WTC11 (cell line): ENCODE measurements at regions not wholly inside any gene's neighbourhood (a gene's known extent, or its start where the extent isn't known, plus 50 kb on each side); places are given as distances from the start of the nearest gene placed in this dataset.
"Not testable (repeated sequence)": the region's sequence is repeated elsewhere in the genome, so short reads cannot be mapped to it uniquely, and the experiment has no call there.

Experiments used
- ATAC-seq: fragments of 200-7000 bp; cut with Tn5 transposase; 2 replicates; pipeline ENCODE4 v1.10.0; 2021; ENCODE audit warnings: mild to moderate bottlenecking, moderate library complexity
- CTCF ChIA-PET: fragments of 300-600 bp; sonication (Branson Sonifier 250); formaldehyde crosslinking; loops from one replicate; lab custom pipeline; 2021; ENCODE audit warnings: antibody characterized with exemption; lab: Charles Lee
- POLR2A ChIA-PET: fragments of 350-600 bp; sonication (Branson Sonifier 250); formaldehyde crosslinking; loops from one replicate; lab custom pipeline; 2021; ENCODE audit warnings: antibody characterized with exemption; lab: Charles Lee
- DNase-seq: peaks from one replicate; pipeline ENCODE4 v3.0.0; 2021; ENCODE audit warnings: low spot score
- H3K27ac Mint-ChIP-seq: 2 replicates; pipeline ENCODE4 v1.8.0; 2021; ENCODE audit warnings: mixed read lengths
- H3K27me3 Mint-ChIP-seq: 2 replicates; pipeline ENCODE4 v1.8.0; 2021; ENCODE audit warnings: low read depth, mild to moderate bottlenecking, moderate library complexity, mixed read lengths
- H3K36me3 Mint-ChIP-seq: 2 replicates; pipeline ENCODE4 v1.8.0; 2021; ENCODE audit warnings: mixed read lengths
- H3K4me1 Mint-ChIP-seq: 2 replicates; pipeline ENCODE4 v1.8.0; 2022; ENCODE audit warnings: mixed read lengths
- H3K4me3 Mint-ChIP-seq: 2 replicates; pipeline ENCODE4 v1.8.0; 2021; ENCODE audit warnings: mild to moderate bottlenecking, moderate library complexity, mixed read lengths
- H3K9me3 Mint-ChIP-seq: 2 replicates; pipeline ENCODE4 v1.8.0; 2021; ENCODE audit warnings: mixed read lengths

- peaks cover 23% of the 10 kb centered on the region for H3K36me3 Mint-ChIP-seq
These were observed 121.2 kb downstream of the NPIPB11 start for GRCh38 chr16:29285151-29285885.

GRCh38 chr16:29284723-29285122, 121.8 kb downstream of the NPIPB11 start:
- Mint-ChIP-seq H3K4me1 (peaks cover 30% of the 10 kb centered on the region), H3K4me3 (peak overlapping the region; percentile 26; the same call in 1 of the 2 replicates), H3K9me3 (peaks cover 29% of the 10 kb centered on the region), H3K36me3 (peaks cover 25% of the 10 kb centered on the region), H3K27ac (peak overlapping the region; percentile 60)
- peak; percentile 25; the same call in 1 of the 2 replicates for ATAC-seq
- POLR2A ChIA-PET, H3K27me3 Mint-ChIP-seq, CTCF ChIA-PET, DNase-seq: not testable (repeated sequence)

More at GRCh38 chr16:29285151-29285885, 121.2 kb downstream of the NPIPB11 start:
- peak; percentile 70 for DNase-seq
- peak overlapping the region; percentile 50 for H3K4me3 Mint-ChIP-seq
- H3K27ac Mint-ChIP-seq = peak overlapping the region; percentile 94
- CTCF ChIA-PET, POLR2A ChIA-PET, H3K27me3 Mint-ChIP-seq: not testable (repeated sequence)
- peaks cover 31% of the 10 kb centered on the region for H3K4me1 Mint-ChIP-seq
- peak; percentile 75 for ATAC-seq
- peaks cover 25% of the 10 kb centered on the region for H3K9me3 Mint-ChIP-seq

- Mint-ChIP-seq H3K36me3 (peaks cover 25% of the 10 kb centered on the region), H3K4me1 (peaks cover 31% of the 10 kb centered on the region), H3K9me3 (peaks cover 29% of the 10 kb centered on the region)
- H3K27me3 Mint-ChIP-seq, CTCF ChIA-PET, ATAC-seq, DNase-seq, POLR2A ChIA-PET, H3K27ac Mint-ChIP-seq, H3K4me3 Mint-ChIP-seq: not testable (repeated sequence)
These were observed 122.4 kb downstream of the NPIPB11 start for GRCh38 chr16:29284159-29284558.

- CTCF ChIA-PET, POLR2A ChIA-PET, H3K4me3 Mint-ChIP-seq, H3K27me3 Mint-ChIP-seq, H3K27ac Mint-ChIP-seq, ATAC-seq, DNase-seq: not testable (repeated sequence)
- peaks cover 23% of the 10 kb centered on the region for H3K36me3 Mint-ChIP-seq
- peaks cover 11% of the 10 kb centered on the region for H3K4me1 Mint-ChIP-seq
- peaks cover 27% of the 10 kb centered on the region for H3K9me3 Mint-ChIP-seq
These were observed 128.2 kb downstream of the NPIPB11 start for GRCh38 chr16:29278097-29278871.

- H3K4me3 Mint-ChIP-seq, DNase-seq, H3K36me3 Mint-ChIP-seq, H3K27ac Mint-ChIP-seq, H3K27me3 Mint-ChIP-seq, H3K9me3 Mint-ChIP-seq, POLR2A ChIA-PET, ATAC-seq, CTCF ChIA-PET: not testable (repeated sequence)
- H3K4me1 Mint-ChIP-seq = peaks cover 11% of the 10 kb centered on the region
These were observed 130.1 kb downstream of the NPIPB11 start for GRCh38 chr16:29276446-29276845.

- H3K4me3 Mint-ChIP-seq, ATAC-seq, CTCF ChIA-PET, H3K36me3 Mint-ChIP-seq, DNase-seq, POLR2A ChIA-PET, H3K27ac Mint-ChIP-seq, H3K27me3 Mint-ChIP-seq: not testable (repeated sequence)
- H3K4me1 Mint-ChIP-seq = peaks cover 11% of the 10 kb centered on the region
- H3K9me3 Mint-ChIP-seq = peaks cover 14% of the 10 kb centered on the region
These were observed 132.2 kb downstream of the NPIPB11 start for GRCh38 chr16:29274055-29275035.

- H3K4me1 Mint-ChIP-seq, ATAC-seq, DNase-seq, POLR2A ChIA-PET, H3K27ac Mint-ChIP-seq, H3K4me3 Mint-ChIP-seq, CTCF ChIA-PET, H3K36me3 Mint-ChIP-seq, H3K27me3 Mint-ChIP-seq: not testable (repeated sequence)
- H3K9me3 Mint-ChIP-seq = peaks cover 14% of the 10 kb centered on the region
These were observed 133.0 kb downstream of the NPIPB11 start for GRCh38 chr16:29273298-29274054.

- H3K27ac Mint-ChIP-seq, CTCF ChIA-PET, H3K4me1 Mint-ChIP-seq, ATAC-seq, H3K4me3 Mint-ChIP-seq, H3K36me3 Mint-ChIP-seq, H3K27me3 Mint-ChIP-seq, DNase-seq, POLR2A ChIA-PET: not testable (repeated sequence)
- peaks cover 14% of the 10 kb centered on the region for H3K9me3 Mint-ChIP-seq
These were observed 134.5 kb downstream of the NPIPB11 start for GRCh38 chr16:29271721-29272675.

GRCh38 chr16:29270923-29271322, 135.6 kb downstream of the NPIPB11 start:
- not testable (repeated sequence) for H3K4me3 Mint-ChIP-seq, H3K36me3 Mint-ChIP-seq

GRCh38 chr16:29270033-29270432, 136.5 kb downstream of the NPIPB11 start:
- H3K27me3 Mint-ChIP-seq, H3K27ac Mint-ChIP-seq, H3K36me3 Mint-ChIP-seq, H3K4me3 Mint-ChIP-seq, H3K4me1 Mint-ChIP-seq, CTCF ChIA-PET, POLR2A ChIA-PET, DNase-seq, ATAC-seq: not testable (repeated sequence)
- H3K9me3 Mint-ChIP-seq = peaks cover 14% of the 10 kb centered on the region

More at GRCh38 chr16:29270923-29271322, 135.6 kb downstream of the NPIPB11 start:
- DNase-seq, H3K4me1 Mint-ChIP-seq, POLR2A ChIA-PET, H3K27me3 Mint-ChIP-seq, ATAC-seq, H3K27ac Mint-ChIP-seq, CTCF ChIA-PET: not testable (repeated sequence)
- H3K9me3 Mint-ChIP-seq = peaks cover 14% of the 10 kb centered on the region
